ENCODE measurements at regions not wholly inside any gene's neighbourhood (a gene's known extent, or its start where the extent isn't known, plus 50 kb on each side); places are given as distances from the start of the nearest gene placed in this dataset.

GRCh38 chr3:102066470-102066869 lies 217.2 kb downstream of the NFKBIZ start:
- no peak for TF ChIP-seq CTCF (IDR thresholded peaks at IDR 0.05; ENCODE audit: low read length)
- no peak for TF ChIP-seq EZH2 (optimal IDR thresholded peaks at IDR 0.05; ENCODE audit: low read depth, low read length)

All from MM.1S (cell line).